OCI-LY7 (cell line): ENCODE measurements at regions not wholly inside any gene's neighbourhood (a gene's known extent, or its start where the extent isn't known, plus 50 kb on each side); places are given as distances from the start of the nearest gene placed in this dataset.

Experiments
- CTCF ChIP-seq: fragments of 200-600 bp; sonication (generic); conservative IDR thresholded peaks from 2 replicates; pipeline ENCODE4 v1.5.1; 2014; ENCODE audit warnings: mild to moderate bottlenecking, antibody characterized with exemption, low read length, moderate library complexity, mixed read lengths
- EZH2phosphoT487 ChIP-seq: fragments of 200-600 bp; sonication (generic); IDR thresholded peaks from 2 replicates; pipeline ENCODE4 v1.6.1; 2018; ENCODE audit warnings: low read depth, borderline replicate concordance, mild to moderate bottlenecking, mixed run types, antibody characterized with exemption, low read length, moderate library complexity, mixed read lengths

DNA sequence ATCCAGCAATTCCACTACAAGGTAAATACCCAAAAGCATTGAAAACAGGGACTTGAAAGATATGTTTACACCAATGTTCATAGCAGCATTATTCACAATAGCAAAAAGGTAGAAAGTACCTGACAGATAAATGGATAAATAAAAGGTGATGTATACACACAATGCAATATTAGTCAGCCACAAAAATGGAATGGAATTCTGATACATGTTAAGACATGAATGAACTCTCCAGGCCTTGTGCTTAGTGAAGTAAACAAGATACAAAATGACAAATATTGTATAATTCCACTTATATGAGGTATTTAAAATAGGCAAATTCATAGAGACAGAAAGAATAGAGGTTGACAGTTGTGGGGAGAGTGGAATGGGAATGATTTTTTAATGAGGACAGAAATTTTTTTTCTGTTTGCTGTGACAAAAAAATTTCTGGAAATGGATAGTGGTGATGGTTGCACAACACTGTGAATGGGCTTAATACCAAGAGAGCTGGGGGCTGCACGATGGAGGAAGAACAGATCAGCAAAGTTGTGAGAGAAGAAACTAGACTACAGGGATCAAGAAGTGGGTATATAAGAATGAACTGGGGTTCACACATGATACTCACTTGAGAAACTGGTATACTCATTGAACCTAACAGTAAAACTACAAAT is 137.2 kb downstream of the MZT1 start:
- TF ChIP-seq CTCF (no peak), EZH2phosphoT487 (no peak)
